ENCODE measurements at regions not wholly inside any gene's neighbourhood (a gene's known extent, or its start where the extent isn't known, plus 50 kb on each side); places are given as distances from the start of the nearest gene placed in this dataset.
"Not testable (repeated sequence)": the region's sequence is repeated elsewhere in the genome, so short reads cannot be mapped to it uniquely, and the experiment has no call there.

GRCh38 chr7:34354899-34355298 is 303.1 kb upstream of the NPSR1 start:
- no peaks in the 10 kb centered on the region for H3K36me3 Mint-ChIP-seq (ENCODE audit: low read depth, unreplicated experiment)
- H3K27me3 Mint-ChIP-seq (ENCODE audit: unreplicated experiment): peaks cover 1% of the 10 kb centered on the region
- no peak for TF ChIP-seq CTCF (IDR thresholded peaks at IDR 0.05; ENCODE audit: unreplicated experiment)
- H3K9me3 Mint-ChIP-seq (ENCODE audit: unreplicated experiment): no peaks in the 10 kb centered on the region
- no peak for DNase-seq (ENCODE audit: low spot score)
- H3K27ac Mint-ChIP-seq (ENCODE audit: unreplicated experiment): no peak overlapping the region
- no peak overlapping the region for H3K4me3 Mint-ChIP-seq (ENCODE audit: unreplicated experiment)
- no peaks in the 10 kb centered on the region for H3K4me1 Mint-ChIP-seq (ENCODE audit: unreplicated experiment)

GRCh38 chr7:34357068-34357467 is 300.9 kb upstream of the NPSR1 start:
- no peak for TF ChIP-seq CTCF (IDR thresholded peaks at IDR 0.05; ENCODE audit: unreplicated experiment)
- Mint-ChIP-seq H3K27ac (ENCODE audit: unreplicated experiment) (no peak overlapping the region), H3K9me3 (ENCODE audit: unreplicated experiment) (no peaks in the 10 kb centered on the region), H3K27me3 (ENCODE audit: unreplicated experiment) (peaks cover 1% of the 10 kb centered on the region), H3K36me3 (ENCODE audit: low read depth, unreplicated experiment) (no peaks in the 10 kb centered on the region), H3K4me3 (ENCODE audit: unreplicated experiment) (no peak overlapping the region), H3K4me1 (ENCODE audit: unreplicated experiment) (no peaks in the 10 kb centered on the region)
- no peak for DNase-seq (ENCODE audit: low spot score)

GRCh38 chr7:34357946-34358345 is 300.1 kb upstream of the NPSR1 start:
- DNase-seq (ENCODE audit: low spot score): no peak
- H3K4me1 Mint-ChIP-seq (ENCODE audit: unreplicated experiment): no peaks in the 10 kb centered on the region
- H3K27ac Mint-ChIP-seq (ENCODE audit: unreplicated experiment): no peak overlapping the region
- H3K4me3 Mint-ChIP-seq (ENCODE audit: unreplicated experiment): no peak overlapping the region
- H3K36me3 Mint-ChIP-seq (ENCODE audit: low read depth, unreplicated experiment): no peaks in the 10 kb centered on the region
- peaks cover 1% of the 10 kb centered on the region for H3K27me3 Mint-ChIP-seq (ENCODE audit: unreplicated experiment)
- no peaks in the 10 kb centered on the region for H3K9me3 Mint-ChIP-seq (ENCODE audit: unreplicated experiment)
- TF ChIP-seq CTCF (IDR thresholded peaks at IDR 0.05; ENCODE audit: unreplicated experiment): no peak

- H3K9me3 Mint-ChIP-seq (ENCODE audit: unreplicated experiment); H3K4me3 Mint-ChIP-seq (ENCODE audit: unreplicated experiment); H3K36me3 Mint-ChIP-seq (ENCODE audit: low read depth, unreplicated experiment); H3K27ac Mint-ChIP-seq (ENCODE audit: unreplicated experiment); H3K27me3 Mint-ChIP-seq (ENCODE audit: unreplicated experiment); H3K4me1 Mint-ChIP-seq (ENCODE audit: unreplicated experiment); DNase-seq (ENCODE audit: low spot score): not testable (repeated sequence)
These were observed 299.4 kb upstream of the NPSR1 start for GRCh38 chr7:34358578-34358977.

GRCh38 chr7:34361663-34362250 is 296.3 kb upstream of the NPSR1 start:
- no peaks in the 10 kb centered on the region for H3K36me3 Mint-ChIP-seq (ENCODE audit: low read depth, unreplicated experiment)
- no peaks in the 10 kb centered on the region for H3K27me3 Mint-ChIP-seq (ENCODE audit: unreplicated experiment)
- no peaks in the 10 kb centered on the region for H3K9me3 Mint-ChIP-seq (ENCODE audit: unreplicated experiment)
- no peaks in the 10 kb centered on the region for H3K4me1 Mint-ChIP-seq (ENCODE audit: unreplicated experiment)
- no peak overlapping the region for H3K4me3 Mint-ChIP-seq (ENCODE audit: unreplicated experiment)
- no peak for TF ChIP-seq CTCF (IDR thresholded peaks at IDR 0.05; ENCODE audit: unreplicated experiment)
- H3K27ac Mint-ChIP-seq (ENCODE audit: unreplicated experiment): no peak overlapping the region
- DNase-seq (ENCODE audit: low spot score): no peak

Measured in endothelial cell (in vitro differentiated cells).